K562 (cell line): ENCODE measurements at regions not wholly inside any gene's neighbourhood (a gene's known extent, or its start where the extent isn't known, plus 50 kb on each side); places are given as distances from the start of the nearest gene placed in this dataset.

Experiments
- CSDE1 ChIP-seq, 2 experiments: fragments of 450-650 bp; IDR thresholded peaks; 2 replicates each; pipeline ENCODE4 v1.6.1; 2016; ENCODE audit warnings: mild to moderate bottlenecking in 1 of 2
- ELF2 ChIP-seq: fragments of 250-450 bp; sonication (Bioruptor Pico); IDR thresholded peaks from 2 replicates; pipeline ENCODE4 v1.5.0; 2021; ENCODE audit warnings: mild to moderate bottlenecking
- FOXK2 ChIP-seq, 2 experiments: fragments of 450-650 bp; IDR thresholded peaks in 1 of 2; conservative IDR thresholded peaks in 1 of 2; 2 replicates each; pipeline ENCODE4 v1.6.1; 2016; ENCODE audit warnings: low read depth in 2 of 2, mild to moderate bottlenecking in 1 of 2
- NFIX ChIP-seq: fragments of 250-450 bp; sonication (Bioruptor Pico); IDR thresholded peaks from 2 replicates; pipeline ENCODE4 v1.4.0; 2020; ENCODE audit warnings: low read depth, mild to moderate bottlenecking, moderate library complexity
- PRPF4 ChIP-seq: fragments of 200-400 bp; formaldehyde crosslinking; IDR thresholded peaks from one replicate; pipeline ENCODE4 v1.6.1; 2017; ENCODE audit warnings: low read length, low read depth, mild to moderate bottlenecking; ENCODE audit not compliant: insufficient read depth, poor library complexity, severe bottlenecking
- TF ChIP-seq, protein P1 (sequence below): fragments of 200-800 bp; sonication (Bioruptor generic); IDR thresholded peaks from 2 replicates; pipeline ENCODE4 v1.6.1; 2016; ENCODE audit warnings: missing genetic modification characterization, missing compliant biosample characterization
- TF ChIP-seq, protein P2 (sequence below): fragments of 250-450 bp; sonication (Bioruptor Pico); IDR thresholded peaks from 2 replicates; pipeline ENCODE4 v1.4.0; 2020; ENCODE audit warnings: mild to moderate bottlenecking

DNA sequence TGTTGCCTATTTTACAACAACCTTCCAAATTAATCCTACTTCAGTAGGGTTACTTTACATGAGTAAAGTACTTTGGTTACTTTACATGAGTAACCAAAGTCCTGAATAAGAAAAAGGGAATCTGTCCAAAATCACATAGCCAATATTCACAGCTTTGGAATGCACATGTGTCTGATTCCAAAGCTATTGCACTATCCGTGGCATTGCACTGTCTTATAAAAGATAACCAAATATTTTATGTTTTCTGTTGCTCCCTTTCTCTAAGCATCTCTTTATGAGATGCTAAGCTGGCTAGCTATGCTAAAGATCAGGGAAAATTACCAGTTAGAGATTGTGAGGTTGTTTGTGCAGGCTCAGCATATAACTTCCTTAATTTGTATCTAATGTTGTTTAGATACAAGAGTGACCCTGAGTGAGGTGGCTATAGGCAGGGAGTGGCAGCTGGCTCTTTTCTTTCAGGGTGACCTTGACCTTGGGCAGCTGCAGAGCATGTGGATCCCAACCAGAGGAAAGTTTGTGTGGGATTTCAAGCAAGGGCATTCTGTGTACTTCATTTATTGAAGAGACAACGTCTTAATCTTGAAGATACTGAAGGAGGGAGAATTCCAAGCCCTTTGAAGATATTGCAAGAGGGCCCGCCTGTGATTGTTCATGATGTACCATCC, 366.1 kb upstream of the ANKRD30A start (continued):
- TF ChIP-seq, protein P1, sequence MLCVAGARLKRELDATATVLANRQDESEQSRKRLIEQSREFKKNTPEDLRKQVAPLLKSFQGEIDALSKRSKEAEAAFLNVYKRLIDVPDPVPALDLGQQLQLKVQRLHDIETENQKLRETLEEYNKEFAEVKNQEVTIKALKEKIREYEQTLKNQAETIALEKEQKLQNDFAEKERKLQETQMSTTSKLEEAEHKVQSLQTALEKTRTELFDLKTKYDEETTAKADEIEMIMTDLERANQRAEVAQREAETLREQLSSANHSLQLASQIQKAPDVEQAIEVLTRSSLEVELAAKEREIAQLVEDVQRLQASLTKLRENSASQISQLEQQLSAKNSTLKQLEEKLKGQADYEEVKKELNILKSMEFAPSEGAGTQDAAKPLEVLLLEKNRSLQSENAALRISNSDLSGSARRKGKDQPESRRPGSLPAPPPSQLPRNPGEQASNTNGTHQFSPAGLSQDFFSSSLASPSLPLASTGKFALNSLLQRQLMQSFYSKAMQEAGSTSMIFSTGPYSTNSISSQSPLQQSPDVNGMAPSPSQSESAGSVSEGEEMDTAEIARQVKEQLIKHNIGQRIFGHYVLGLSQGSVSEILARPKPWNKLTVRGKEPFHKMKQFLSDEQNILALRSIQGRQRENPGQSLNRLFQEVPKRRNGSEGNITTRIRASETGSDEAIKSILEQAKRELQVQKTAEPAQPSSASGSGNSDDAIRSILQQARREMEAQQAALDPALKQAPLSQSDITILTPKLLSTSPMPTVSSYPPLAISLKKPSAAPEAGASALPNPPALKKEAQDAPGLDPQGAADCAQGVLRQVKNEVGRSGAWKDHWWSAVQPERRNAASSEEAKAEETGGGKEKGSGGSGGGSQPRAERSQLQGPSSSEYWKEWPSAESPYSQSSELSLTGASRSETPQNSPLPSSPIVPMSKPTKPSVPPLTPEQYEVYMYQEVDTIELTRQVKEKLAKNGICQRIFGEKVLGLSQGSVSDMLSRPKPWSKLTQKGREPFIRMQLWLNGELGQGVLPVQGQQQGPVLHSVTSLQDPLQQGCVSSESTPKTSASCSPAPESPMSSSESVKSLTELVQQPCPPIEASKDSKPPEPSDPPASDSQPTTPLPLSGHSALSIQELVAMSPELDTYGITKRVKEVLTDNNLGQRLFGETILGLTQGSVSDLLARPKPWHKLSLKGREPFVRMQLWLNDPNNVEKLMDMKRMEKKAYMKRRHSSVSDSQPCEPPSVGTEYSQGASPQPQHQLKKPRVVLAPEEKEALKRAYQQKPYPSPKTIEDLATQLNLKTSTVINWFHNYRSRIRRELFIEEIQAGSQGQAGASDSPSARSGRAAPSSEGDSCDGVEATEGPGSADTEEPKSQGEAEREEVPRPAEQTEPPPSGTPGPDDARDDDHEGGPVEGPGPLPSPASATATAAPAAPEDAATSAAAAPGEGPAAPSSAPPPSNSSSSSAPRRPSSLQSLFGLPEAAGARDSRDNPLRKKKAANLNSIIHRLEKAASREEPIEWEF (CRISPR knock-in tag): no peak
- no peak for TF ChIP-seq PRPF4
- TF ChIP-seq, protein P2, sequence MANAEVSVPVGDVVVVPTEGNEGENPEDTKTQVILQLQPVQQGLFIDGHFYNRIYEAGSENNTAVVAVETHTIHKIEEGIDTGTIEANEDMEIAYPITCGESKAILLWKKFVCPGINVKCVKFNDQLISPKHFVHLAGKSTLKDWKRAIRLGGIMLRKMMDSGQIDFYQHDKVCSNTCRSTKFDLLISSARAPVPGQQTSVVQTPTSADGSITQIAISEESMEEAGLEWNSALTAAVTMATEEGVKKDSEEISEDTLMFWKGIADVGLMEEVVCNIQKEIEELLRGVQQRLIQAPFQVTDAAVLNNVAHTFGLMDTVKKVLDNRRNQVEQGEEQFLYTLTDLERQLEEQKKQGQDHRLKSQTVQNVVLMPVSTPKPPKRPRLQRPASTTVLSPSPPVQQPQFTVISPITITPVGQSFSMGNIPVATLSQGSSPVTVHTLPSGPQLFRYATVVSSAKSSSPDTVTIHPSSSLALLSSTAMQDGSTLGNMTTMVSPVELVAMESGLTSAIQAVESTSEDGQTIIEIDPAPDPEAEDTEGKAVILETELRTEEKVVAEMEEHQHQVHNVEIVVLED (CRISPR knock-in tag): no peak
- TF ChIP-seq NFIX: no peak
- no peak for TF ChIP-seq CSDE1 (IDR thresholded peaks at IDR 0.05)
- no peak for TF ChIP-seq ELF2 (CRISPR knock-in tag)
- no peak for TF ChIP-seq FOXK2 (conservative IDR thresholded peaks at IDR 0.05 in 1 of 2, IDR thresholded peaks at IDR 0.05 in 1 of 2; ENCODE audit: low read depth in 2 of 2)
